Left hindlimb (tissue), 1 donor: ENCODE measurements at regions not wholly inside any gene's neighbourhood (a gene's known extent, or its start where the extent isn't known, plus 50 kb on each side); places are given as distances from the start of the nearest gene placed in this dataset.
"Not testable (repeated sequence)": the region's sequence is repeated elsewhere in the genome, so short reads cannot be mapped to it uniquely, and the experiment has no call there.

Experiments used
- DNase-seq: peaks from one replicate; pipeline ENCODE4 v3.0.0-alpha.2; 2018

- DNase-seq: no peak
These were observed 81.0 kb downstream of the CPXCR1 start for GRCh38 chrX:88828011-88828410.

GRCh38 chrX:88830111-88830510 is 83.1 kb downstream of the CPXCR1 start:
- DNase-seq: no peak

GRCh38 chrX:88837721-88838120 is 90.7 kb downstream of the CPXCR1 start:
- not testable (repeated sequence) for DNase-seq

DNA sequence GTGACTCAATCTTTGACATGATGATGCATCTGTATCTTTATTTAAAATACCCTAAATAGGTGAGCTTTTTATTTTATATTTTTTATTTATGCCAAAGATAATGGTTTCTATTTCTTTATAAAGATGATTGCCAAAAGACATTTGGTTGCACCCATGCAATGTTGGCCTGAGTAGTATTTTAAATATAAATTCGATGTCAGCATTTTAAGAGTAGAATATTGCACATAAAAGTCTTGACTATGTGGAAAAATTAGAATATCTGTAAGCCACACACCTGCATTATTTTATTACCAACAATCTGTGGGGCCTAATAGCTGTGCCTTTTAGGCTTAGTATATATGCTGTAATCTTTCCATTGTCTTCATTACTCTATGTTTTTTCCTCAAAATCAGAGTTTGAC is 91.4 kb downstream of the CPXCR1 start:
- DNase-seq: no peak

- not testable (repeated sequence) for DNase-seq
These were observed 96.8 kb downstream of the CPXCR1 start for GRCh38 chrX:88843841-88844240.

GRCh38 chrX:88853925-88854324 is 106.9 kb downstream of the CPXCR1 start:
- no peak for DNase-seq

- DNase-seq: no peak
These were observed 116.7 kb downstream of the CPXCR1 start for GRCh38 chrX:88863726-88864125.

DNA sequence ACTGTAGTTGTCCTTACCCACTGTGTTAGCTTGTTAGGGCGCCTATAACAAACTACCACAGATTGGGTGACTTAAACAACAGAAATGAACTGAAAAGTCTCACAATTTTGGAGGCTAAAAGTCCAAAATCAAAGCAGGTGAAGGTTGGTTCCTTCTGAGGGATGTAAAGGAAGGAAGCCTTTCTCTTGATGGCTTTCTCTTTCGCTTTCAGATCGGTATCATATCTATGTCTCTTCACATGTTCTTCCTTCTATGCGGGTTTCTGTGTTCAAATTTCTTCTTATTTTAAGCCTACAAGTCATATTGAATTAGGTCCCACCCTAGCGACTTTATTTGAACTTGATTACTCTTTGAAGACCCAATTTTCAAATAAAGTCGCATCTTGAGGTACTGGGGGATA is 118.6 kb downstream of the CPXCR1 start:
- DNase-seq: no peak

DNA sequence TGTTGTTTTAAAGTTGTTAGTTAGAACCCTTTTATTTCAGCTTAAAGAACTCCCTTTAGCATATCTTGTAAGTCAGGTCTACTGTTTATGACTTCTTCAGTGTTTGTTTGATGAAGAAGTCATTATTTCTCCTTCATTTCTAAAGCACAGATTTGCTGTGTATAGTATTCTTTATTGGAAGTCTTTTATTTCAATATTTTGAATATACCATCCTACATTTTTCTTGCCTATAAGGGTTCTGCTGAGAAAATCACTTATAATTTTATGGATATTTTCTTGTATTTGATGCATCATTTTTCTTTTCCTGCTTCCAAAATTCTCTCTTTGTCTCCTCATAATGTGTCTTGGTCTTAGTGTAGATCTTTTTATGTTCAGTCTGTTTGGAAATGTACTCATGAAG is 134.5 kb downstream of the CPXCR1 start:
- no peak for DNase-seq

DNA sequence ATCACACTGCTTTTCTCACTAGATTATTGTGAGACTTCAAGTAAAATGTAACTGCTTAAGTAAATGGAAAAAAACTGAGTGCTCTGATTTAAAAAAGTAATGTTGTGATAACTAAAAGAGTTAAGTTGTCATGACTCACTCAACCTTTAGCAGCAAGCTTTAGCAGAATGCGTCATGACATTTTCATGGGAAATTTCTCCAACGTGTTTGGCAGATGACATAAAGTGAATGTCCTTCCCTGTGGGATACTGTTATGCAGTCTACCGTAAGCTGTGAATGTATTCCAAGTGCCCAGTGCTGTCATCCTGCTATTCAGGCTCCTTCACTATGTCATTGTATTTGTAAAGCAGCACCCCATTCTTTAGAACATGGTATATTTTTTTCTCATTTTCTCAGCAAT is 136.2 kb downstream of the CPXCR1 start:
- no peak for DNase-seq

DNA sequence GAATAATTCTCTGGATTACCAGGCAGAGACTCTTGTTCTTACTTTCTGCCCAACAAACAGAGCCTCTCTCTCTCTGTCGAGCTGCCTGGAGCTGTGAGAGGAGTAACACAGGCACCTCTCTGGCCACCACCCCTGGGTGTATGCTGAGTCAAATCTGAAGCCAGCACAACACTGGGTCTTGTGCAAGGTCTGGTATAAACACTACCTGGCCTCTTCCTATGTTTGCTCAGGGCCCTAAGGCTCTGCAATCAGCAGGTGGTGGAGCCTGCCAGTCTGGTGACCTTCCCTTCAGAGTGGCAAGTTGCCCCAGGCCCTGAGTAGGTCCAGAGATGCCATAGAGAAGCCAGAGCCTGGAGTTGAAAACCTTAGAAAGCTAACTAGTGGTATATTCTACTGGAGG is 139.9 kb downstream of the CPXCR1 start:
- no peak for DNase-seq

GRCh38 chrX:88903989-88904718 is 157.1 kb downstream of the CPXCR1 start:
- no peak for DNase-seq

DNA sequence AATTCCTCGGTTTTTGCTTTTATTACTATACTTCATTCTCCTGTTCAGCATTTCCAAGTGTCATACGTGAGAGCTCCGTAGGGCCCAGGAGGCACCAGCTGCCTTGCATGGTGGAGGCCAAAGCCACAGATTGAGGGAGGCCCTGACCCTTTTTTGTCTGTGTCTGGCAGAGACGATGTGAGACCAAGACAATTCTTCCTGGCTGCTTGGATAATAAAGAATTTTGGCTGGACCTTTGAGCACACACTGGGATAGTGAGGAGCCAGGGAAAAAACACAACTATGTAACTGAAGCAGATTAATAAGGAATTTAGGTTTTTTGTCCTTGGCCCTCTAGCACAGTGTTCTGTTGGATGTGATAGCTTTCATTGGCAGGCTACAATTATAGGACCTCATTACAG is 161.0 kb downstream of the CPXCR1 start:
- DNase-seq: peak; percentile 32

DNA sequence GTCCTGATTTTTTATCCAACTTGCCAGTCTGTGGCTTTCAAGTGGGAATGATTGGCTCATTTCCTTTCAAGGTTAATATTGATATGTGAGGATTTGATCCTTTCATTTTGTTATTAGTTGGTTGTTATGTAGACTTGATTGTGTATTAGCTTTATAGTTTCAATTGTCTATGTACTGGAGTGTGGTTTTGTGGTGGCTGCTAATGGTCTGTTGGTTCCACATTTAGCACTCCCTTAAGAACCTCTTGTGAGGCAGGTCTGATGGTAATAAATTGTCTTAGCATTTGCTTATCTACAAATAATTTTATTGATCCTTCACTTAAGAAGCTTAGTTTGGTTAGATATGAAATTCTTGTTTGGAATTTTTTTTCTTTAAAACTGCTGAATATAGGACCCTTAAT is 190.6 kb downstream of the CPXCR1 start:
- no peak for DNase-seq

- DNase-seq: no peak
These were observed 193.9 kb downstream of the CPXCR1 start for GRCh38 chrX:88940904-88941303.

DNA sequence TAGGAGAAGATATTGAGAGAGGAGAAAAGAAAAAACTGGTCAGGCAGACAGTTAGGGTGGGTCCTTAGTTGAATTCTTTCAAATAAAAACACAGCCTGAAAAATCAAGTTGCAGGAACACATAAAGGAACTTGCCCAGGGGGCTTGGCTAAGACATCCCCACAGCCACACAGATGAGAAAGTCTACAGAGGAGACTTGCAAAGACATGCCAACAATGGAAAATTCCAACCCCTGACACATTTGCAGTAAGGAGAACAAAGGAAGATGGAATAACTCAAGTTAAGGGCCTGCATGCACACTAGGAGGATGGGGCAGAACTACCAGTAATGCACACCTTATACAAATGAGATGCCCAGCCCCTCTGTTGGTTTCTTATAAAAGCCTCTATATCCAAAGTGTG is 197.6 kb downstream of the CPXCR1 start:
- no peak for DNase-seq

- not testable (repeated sequence) for DNase-seq
These were observed 209.0 kb downstream of the CPXCR1 start for GRCh38 chrX:88956059-88956458.

GRCh38 chrX:88977835-88978234 is 230.8 kb downstream of the CPXCR1 start:
- DNase-seq: no peak

DNA sequence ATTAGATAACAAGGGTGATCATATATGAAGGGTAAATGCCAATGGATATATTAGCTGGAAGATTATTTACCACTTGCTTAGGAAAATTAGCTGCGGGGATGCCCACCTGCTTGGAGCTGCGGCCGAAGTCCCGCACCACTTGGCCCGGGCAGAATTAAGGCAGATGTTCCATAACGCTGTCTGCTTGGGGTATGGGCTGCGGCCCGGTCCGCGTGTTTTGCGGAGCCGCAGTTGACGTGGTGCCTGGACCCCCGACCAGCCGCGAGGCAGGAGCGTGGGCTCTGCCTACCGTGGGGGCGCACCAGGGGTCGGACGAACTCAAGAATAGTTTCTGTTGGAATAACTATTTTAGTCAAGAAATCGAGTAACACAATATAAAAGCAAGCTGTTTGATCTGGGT is 235.2 kb downstream of the CPXCR1 start:
- no peak for DNase-seq

DNA sequence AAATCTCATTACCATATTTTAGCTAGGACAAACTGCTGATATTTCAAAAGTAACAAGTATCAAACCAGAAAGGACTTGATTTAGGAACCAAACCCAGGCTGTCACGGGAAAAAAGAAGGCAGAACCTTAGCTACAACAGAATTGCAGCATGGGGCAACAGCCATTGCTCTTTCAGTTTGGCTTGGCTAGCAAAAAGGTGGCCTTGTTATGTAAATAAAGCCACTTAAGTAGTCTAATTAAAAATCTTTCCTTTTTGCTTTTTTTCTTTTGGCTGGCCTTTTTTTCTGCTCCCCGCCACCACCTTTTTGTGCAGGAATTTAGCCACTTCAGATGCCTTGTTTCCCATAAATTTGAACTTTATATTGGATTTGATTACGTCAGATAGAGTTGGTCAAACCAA is 235.9 kb downstream of the CPXCR1 start:
- no peak for DNase-seq

- no peak for DNase-seq
These were observed 241.8 kb downstream of the CPXCR1 start for GRCh38 chrX:88988796-88989195.

- no peak for DNase-seq
These were observed 244.0 kb downstream of the CPXCR1 start for GRCh38 chrX:88990882-88991582.

- DNase-seq: no peak
These were observed 244.6 kb downstream of the CPXCR1 start for GRCh38 chrX:88991583-88992132.

DNA sequence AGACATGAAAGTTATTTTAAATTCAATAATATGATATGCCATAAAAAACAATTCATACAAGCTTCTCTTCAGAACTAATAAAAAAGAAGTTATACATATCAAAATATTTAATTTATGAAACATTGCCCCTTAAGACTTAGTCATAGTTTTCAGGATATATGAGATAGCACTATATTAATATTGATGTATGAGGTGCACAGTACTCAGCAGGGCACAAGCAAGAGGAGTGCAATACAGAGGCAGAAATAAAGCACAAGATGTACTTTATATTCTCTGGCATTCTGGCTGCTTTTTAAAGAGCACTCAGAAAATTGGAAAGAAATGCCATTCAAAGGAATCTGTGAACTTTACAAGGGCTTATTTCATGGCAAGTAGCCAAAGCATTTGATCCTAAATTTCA is 274.9 kb downstream of the CPXCR1 start:
- DNase-seq: no peak
